ENCODE measurements at regions not wholly inside any gene's neighbourhood (a gene's known extent, or its start where the extent isn't known, plus 50 kb on each side); places are given as distances from the start of the nearest gene placed in this dataset.

GRCh38 chr9:127553793-127554192, 58.3 kb upstream of the STXBP1 start:
- FAIRE-seq (no peak), DNase-seq (ENCODE audit: low spot score) (no peak)

- FAIRE-seq (no peak), DNase-seq (ENCODE audit: low spot score) (no peak)
Observed at GRCh38 chr9:127554966-127555839, 56.9 kb upstream of the STXBP1 start.

GRCh38 chr9:127555840-127556820, 55.9 kb upstream of the STXBP1 start:
- FAIRE-seq (peak; percentile 97), DNase-seq (ENCODE audit: low spot score) (peak; percentile 83)

GRCh38 chr9:127556871-127557270, 55.2 kb upstream of the STXBP1 start:
- FAIRE-seq (no peak), DNase-seq (ENCODE audit: low spot score) (no peak)

- DNase-seq (ENCODE audit: low spot score), result peak; percentile 52
- FAIRE-seq, result no peak
Observed at GRCh38 chr9:127557466-127557869, 54.6 kb upstream of the STXBP1 start.

GRCh38 chr9:127557998-127558546, 54.0 kb upstream of the STXBP1 start:
- no peak for FAIRE-seq
- DNase-seq (ENCODE audit: low spot score), result no peak

GRCh38 chr9:127558581-127559246, 53.4 kb upstream of the STXBP1 start:
- DNase-seq (ENCODE audit: low spot score) (no peak), FAIRE-seq (no peak)

- FAIRE-seq (no peak), DNase-seq (ENCODE audit: low spot score) (no peak)
Observed at GRCh38 chr9:127559247-127559680, 52.8 kb upstream of the STXBP1 start.

GRCh38 chr9:127561491-127562278, 50.4 kb upstream of the STXBP1 start:
- FAIRE-seq, result peak; percentile 86

More at GRCh38 chr9:127561491-127562278, 50.4 kb upstream of the STXBP1 start:
- DNase-seq (ENCODE audit: low spot score), result peak; percentile 92

Data from urothelium cell line (cell line).